GM18861 (cell line): ENCODE measurements at regions not wholly inside any gene's neighbourhood (a gene's known extent, or its start where the extent isn't known, plus 50 kb on each side); places are given as distances from the start of the nearest gene placed in this dataset.
A peak's percentile ranks its signal among the peaks of the same experiment; 100 is the strongest.
"Not testable (repeated sequence)": the region's sequence is repeated elsewhere in the genome, so short reads cannot be mapped to it uniquely, and the experiment has no call there.

Experiments used
- ATAC-seq: cut with Tn5 transposase; IDR thresholded peaks from one replicate; pipeline ENCODE4 v1.9.1; 2021; ENCODE audit not compliant: unreplicated experiment

GRCh38 chr1:38201431-38201830 lies 154.8 kb upstream of the POU3F1 start:
- no peak for ATAC-seq

GRCh38 chr1:38198621-38199020 lies 152.0 kb upstream of the POU3F1 start:
- no peak for ATAC-seq

GRCh38 chr1:38198099-38198498 lies 151.5 kb upstream of the POU3F1 start:
- no peak for ATAC-seq

- no peak for ATAC-seq
Observed at GRCh38 chr1:38197312-38198061, 150.9 kb upstream of the POU3F1 start.

- ATAC-seq = no peak
Observed at GRCh38 chr1:38194472-38194871, 147.9 kb upstream of the POU3F1 start.

GRCh38 chr1:38193040-38193439 lies 146.4 kb upstream of the POU3F1 start:
- ATAC-seq = no peak

- no peak for ATAC-seq
Observed at GRCh38 chr1:38191461-38191860, 144.9 kb upstream of the POU3F1 start.

GRCh38 chr1:38190983-38191382 lies 144.4 kb upstream of the POU3F1 start:
- ATAC-seq = no peak

- ATAC-seq = no peak
Observed at GRCh38 chr1:38187552-38187951, 141.0 kb upstream of the POU3F1 start.

GRCh38 chr1:38186566-38186965 lies 140.0 kb upstream of the POU3F1 start:
- ATAC-seq = no peak

- no peak for ATAC-seq
Observed at GRCh38 chr1:38185913-38186312, 139.3 kb upstream of the POU3F1 start.

- no peak for ATAC-seq
Observed at GRCh38 chr1:38183747-38184146, 137.2 kb upstream of the POU3F1 start.

GRCh38 chr1:38183096-38183495 lies 136.5 kb upstream of the POU3F1 start:
- ATAC-seq = no peak

- not testable (repeated sequence) for ATAC-seq
Observed at GRCh38 chr1:38180388-38180787, 133.8 kb upstream of the POU3F1 start.

- ATAC-seq = no peak
Observed at GRCh38 chr1:38179483-38179882, 132.9 kb upstream of the POU3F1 start.

- no peak for ATAC-seq
Observed at GRCh38 chr1:38178216-38178615, 131.6 kb upstream of the POU3F1 start.

- ATAC-seq = no peak
Observed at GRCh38 chr1:38175121-38175520, 128.5 kb upstream of the POU3F1 start.

- peak; percentile 15 for ATAC-seq
Observed at GRCh38 chr1:38173848-38174247, 127.3 kb upstream of the POU3F1 start.

GRCh38 chr1:38173157-38173831 lies 126.7 kb upstream of the POU3F1 start:
- peak; percentile 54 for ATAC-seq

GRCh38 chr1:38169121-38169520 lies 122.5 kb upstream of the POU3F1 start:
- no peak for ATAC-seq

- no peak for ATAC-seq
Observed at GRCh38 chr1:38168365-38168764, 121.8 kb upstream of the POU3F1 start.

- no peak for ATAC-seq
Observed at GRCh38 chr1:38166461-38166860, 119.9 kb upstream of the POU3F1 start.
